ENCODE measurements at regions not wholly inside any gene's neighbourhood (a gene's known extent, or its start where the extent isn't known, plus 50 kb on each side); places are given as distances from the start of the nearest gene placed in this dataset.

- TF ChIP-seq CTCF (IDR thresholded peaks at IDR 0.05; ENCODE audit: borderline replicate concordance, extremely low read depth, low read length, poor library complexity, severe bottlenecking) (no peak), EZH2 (IDR thresholded peaks at IDR 0.05; ENCODE audit: borderline replicate concordance, low read depth, low read length, severe bottlenecking) (no peak)
Measured at GRCh38 chrX:31007321-31007720, 64.5 kb downstream of the FTHL17 start.

Measured in DND-41 (cell line).